A549 (cell line): ENCODE measurements at regions not wholly inside any gene's neighbourhood (a gene's known extent, or its start where the extent isn't known, plus 50 kb on each side); places are given as distances from the start of the nearest gene placed in this dataset.

ENCODE experiments used
- ATAC-seq, 2 experiments: fragments of 200-7000 bp in 1 of 2; fragments of >200 bp in 1 of 2; cut with Nextera tagmentation in 1 of 2; cut with Tn5 transposase in 1 of 2; 3 replicates each; pipeline versions ENCODE4 v1.8.0 to v1.9.1; 2018 to 2020; ENCODE audit warnings: mild to moderate bottlenecking in 1 of 2, moderate library complexity in 1 of 2
- CTCF ChIA-PET: fragments of 300-600 bp; sonication (Branson Sonifier 250); formaldehyde crosslinking; extraction: SDS; loops from one replicate; lab custom pipeline; 2021; ENCODE audit warnings: antibody characterized with exemption, inconsistent platforms; lab: Yijun Ruan, JAX
- POLR2A ChIA-PET: fragments of 350-600 bp; formaldehyde crosslinking; extraction: SDS; loops from one replicate; lab custom pipeline; 2021; ENCODE audit warnings: antibody characterized with exemption, inconsistent platforms; lab: Yijun Ruan, JAX
- DNase-seq, 2 experiments: peaks; one replicate each; pipeline versions ENCODE4 v3.0.0 to v3.0.0-alpha.2; 2011 to 2016; ENCODE audit warnings: low read depth in 1 of 2, low spot score in 1 of 2
- FAIRE-seq: peaks from 2 replicates; lab custom pipeline; 2011; peaks lifted over from hg19 to GRCh38; lab: Jason Lieb, UNC
- H3K27ac ChIP-seq, 2 experiments: fragments of >200 bp; sonication (Bioruptor Twin); formaldehyde crosslinking; 3 replicates each; pipeline ENCODE4 v1.5.1; 2016 to 2017
- H3K4me1 ChIP-seq: fragments of >200 bp; sonication (Bioruptor Twin); formaldehyde crosslinking; 3 replicates; pipeline ENCODE4 v1.6.1; 2016
- H3K4me2 ChIP-seq: fragments of >200 bp; sonication (Bioruptor Twin); formaldehyde crosslinking; 3 replicates; pipeline ENCODE4 v1.6.1; 2016
- H3K4me3 ChIP-seq: fragments of >200 bp; sonication (Bioruptor Twin); formaldehyde crosslinking; 3 replicates; pipeline ENCODE4 v1.5.1; 2016
- H3K9me3 ChIP-seq: fragments of >200 bp; sonication (Bioruptor Twin); formaldehyde crosslinking; 3 replicates; pipeline ENCODE4 v1.6.1; 2016
- ATOH8 ChIP-seq: fragments of 250-450 bp; sonication (Bioruptor Pico); IDR thresholded peaks from 2 replicates; pipeline ENCODE4 v1.5.0; 2020; ENCODE audit warnings: low read depth, mild to moderate bottlenecking, moderate library complexity
- CEBPB ChIP-seq, 2 experiments: fragments of >200 bp in 1 of 2; sonication (Bioruptor Twin) in 1 of 2; formaldehyde crosslinking in 1 of 2; IDR thresholded peaks; 2 replicates each; pipeline ENCODE4 v1.6.1; 2012 to 2016
- CHD4 ChIP-seq: fragments of 200-600 bp; sonication (generic); IDR thresholded peaks from 2 replicates; pipeline ENCODE4 v1.6.1; 2016; ENCODE audit warnings: antibody characterized with exemption, mild to moderate bottlenecking, borderline replicate concordance
- CTCF ChIP-seq: fragments of >200 bp; sonication (Bioruptor Twin); formaldehyde crosslinking; IDR thresholded peaks from 3 replicates; pipeline ENCODE4 v1.5.1; 2016
- EHMT2 ChIP-seq: fragments of 200-600 bp; sonication (generic); IDR thresholded peaks from 2 replicates; pipeline ENCODE4 v1.6.1; 2016; ENCODE audit warnings: antibody characterized with exemption, low read depth, mild to moderate bottlenecking, moderate library complexity
- FOSL2 ChIP-seq, 2 experiments: fragments of 450-650 bp in 1 of 2; fragments of >200 bp in 1 of 2; sonication (Bioruptor Twin) in 1 of 2; formaldehyde crosslinking; IDR thresholded peaks; 2 replicates each; pipeline versions ENCODE4 v1.5.0 to v1.6.1; 2016 to 2020; ENCODE audit warnings: mild to moderate bottlenecking in 1 of 2, moderate library complexity in 1 of 2
- HES2 ChIP-seq: fragments of >200 bp; sonication (Bioruptor Twin); formaldehyde crosslinking; IDR thresholded peaks from 2 replicates; pipeline ENCODE4 v1.6.1; 2016
- HMGXB4 ChIP-seq: fragments of 250-450 bp; sonication (Bioruptor Pico); IDR thresholded peaks from 2 replicates; pipeline ENCODE4 v1.5.0; 2021; ENCODE audit warnings: mild to moderate bottlenecking, moderate library complexity, borderline replicate concordance
- HOXB13 ChIP-seq: fragments of 250-450 bp; sonication (Bioruptor Pico); IDR thresholded peaks from 2 replicates; pipeline ENCODE4 v1.5.0; 2020; ENCODE audit warnings: low read depth, mild to moderate bottlenecking, moderate library complexity
- HOXB5 ChIP-seq: fragments of 250-450 bp; sonication (Bioruptor Pico); IDR thresholded peaks from 2 replicates; pipeline ENCODE4 v1.5.0; 2020; ENCODE audit warnings: mild to moderate bottlenecking, moderate library complexity
- JUN ChIP-seq, 2 experiments: fragments of >200 bp; sonication (Bioruptor Twin); formaldehyde crosslinking; IDR thresholded peaks; 2 replicates in 1 of 2; 3 replicates in 1 of 2; pipeline ENCODE4 v1.6.1; 2016 to 2017
- JUNB ChIP-seq: fragments of >200 bp; sonication (Bioruptor Twin); formaldehyde crosslinking; IDR thresholded peaks from 2 replicates; pipeline ENCODE4 v1.6.1; 2016
- MAX ChIP-seq: IDR thresholded peaks from 2 replicates; pipeline ENCODE4 v1.6.1; 2012
- NR3C1 ChIP-seq: fragments of >200 bp; sonication (Bioruptor Twin); formaldehyde crosslinking; IDR thresholded peaks from 3 replicates; pipeline ENCODE4 v1.6.1; 2017
- PBX3 ChIP-seq: IDR thresholded peaks from 2 replicates; pipeline ENCODE4 v1.6.1; 2012
- REST ChIP-seq: fragments of 200-600 bp; sonication (generic); IDR thresholded peaks from 2 replicates; pipeline ENCODE4 v1.6.1; 2016; ENCODE audit warnings: antibody characterized with exemption, mild to moderate bottlenecking, moderate library complexity
- RFX5 ChIP-seq: fragments of 450-650 bp; IDR thresholded peaks from 2 replicates; pipeline ENCODE4 v1.7.1; 2014; ENCODE audit warnings: antibody characterized with exemption, mild to moderate bottlenecking, moderate library complexity
- TFCP2L1 ChIP-seq: fragments of 250-450 bp; sonication (Bioruptor Pico); IDR thresholded peaks from 2 replicates; pipeline ENCODE4 v1.5.0; 2021; ENCODE audit warnings: mild to moderate bottlenecking
- ZC3H11A ChIP-seq: fragments of 450-650 bp; IDR thresholded peaks from 2 replicates; pipeline ENCODE4 v1.6.1; 2014; ENCODE audit warnings: antibody characterized with exemption, mild to moderate bottlenecking
- WGBS: methylation state at CpG from one replicate; pipeline ENCODE4 v1.1.6; 2017; ENCODE audit errors: missing lambda C conversion rate; 5-methylcytosine and 5-hydroxymethylcytosine counted together

GRCh38 chr5:89123581-89123980 is 240.6 kb upstream of the MEF2C start:
- Histone ChIP-seq H3K9me3 (no peaks in the 10 kb centered on the region), H3K27ac (no peak overlapping the region), H3K4me1 (no peaks in the 10 kb centered on the region), H3K4me3 (no peak overlapping the region), H3K4me2 (no peak overlapping the region)
- DNase-seq = no peak
- FAIRE-seq = no peak
- ChIA-PET CTCF (no interaction called here), POLR2A (no interaction called here)
- ATAC-seq = no peak
- WGBS = 2% methylated on average over 2 of the region's 2 CpGs
- TF ChIP-seq HMGXB4 (CRISPR knock-in tag) = no peak
- TF ChIP-seq TFCP2L1 (CRISPR knock-in tag) = no peak
- TF ChIP-seq NR3C1 = no peak
- TF ChIP-seq HOXB13 (CRISPR knock-in tag) = no peak
- TF ChIP-seq CHD4 = no peak
- no peak for TF ChIP-seq ZC3H11A
- no peak for TF ChIP-seq ATOH8
- TF ChIP-seq FOSL2 (IDR thresholded peaks at IDR 0.05) = no peak
- TF ChIP-seq FOSL2 (CRISPR knock-in tag; IDR thresholded peaks at IDR 0.05) = no peak
- no peak for TF ChIP-seq RFX5
- TF ChIP-seq CTCF = no peak
- no peak for TF ChIP-seq HES2
- no peak for TF ChIP-seq JUN (IDR thresholded peaks at IDR 0.05)
- no peak for TF ChIP-seq PBX3
- TF ChIP-seq HOXB5 = no peak
- TF ChIP-seq REST = no peak
- no peak for TF ChIP-seq JUNB
- no peak for TF ChIP-seq EHMT2
- no peak for TF ChIP-seq CEBPB (IDR thresholded peaks at IDR 0.05)
- TF ChIP-seq MAX = no peak
